CD14-positive monocyte (primary cell): ENCODE measurements at regions not wholly inside any gene's neighbourhood (a gene's known extent, or its start where the extent isn't known, plus 50 kb on each side); places are given as distances from the start of the nearest gene placed in this dataset.

Experiments used
- DNase-seq, 3 donors: peaks; one replicate each; pipeline ENCODE4 v3.0.0-alpha.2; 2011 to 2022
- H2AFZ ChIP-seq: 2 replicates; pipeline ENCODE4 v1.6.0; 2012; ENCODE audit warnings: mild to moderate bottlenecking, low read depth, low read length, inconsistent platforms; ENCODE audit not compliant: insufficient read depth, poor library complexity, severe bottlenecking
- H3K27ac ChIP-seq, 2 donors: 1 replicate in 1 of 2; 2 replicates in 1 of 2; pipeline ENCODE4 v1.5.1; 2012 to 2013; ENCODE audit warnings: low read length in 2 of 2, control low read depth in 1 of 2, inconsistent platforms in 1 of 2, low read depth in 1 of 2, mild to moderate bottlenecking in 1 of 2
- H3K27me3 ChIP-seq, 2 donors: one replicate each; pipeline versions ENCODE4 v1.6.0 to v1.6.1; 2011 to 2013; ENCODE audit warnings: low read length in 2 of 2; ENCODE audit not compliant: control insufficient read depth in 2 of 2, insufficient read depth in 2 of 2
- H3K36me3 ChIP-seq, 2 donors: replicated peaks in 1 of 2; 1 replicate in 1 of 2; 2 replicates in 1 of 2; pipeline versions ENCODE4 v1.5.1 to v1.6.1; 2012 to 2013; ENCODE audit warnings: low read length in 2 of 2, control low read depth in 1 of 2, inconsistent platforms in 1 of 2, mild to moderate bottlenecking in 1 of 2; ENCODE audit not compliant: insufficient read depth in 2 of 2, control insufficient read depth in 1 of 2
- H3K4me1 ChIP-seq, 2 donors: 1 replicate in 1 of 2; 2 replicates in 1 of 2; pipeline versions ENCODE4 v1.5.1 to v1.6.1; 2012 to 2013; ENCODE audit warnings: low read length in 2 of 2, control low read depth in 1 of 2, inconsistent platforms in 1 of 2, mild to moderate bottlenecking in 1 of 2, moderate library complexity in 1 of 2; ENCODE audit not compliant: insufficient read depth in 2 of 2, control insufficient read depth in 1 of 2
- H3K4me2 ChIP-seq: replicated peaks from 2 replicates; pipeline ENCODE3; 2012; ENCODE audit warnings: low read length, moderate library complexity, mild to moderate bottlenecking; ENCODE audit not compliant: poor library complexity, severe bottlenecking; ENCODE audit errors: extremely low read depth
- H3K4me3 ChIP-seq, 3 experiments: fragments of 200-600 bp in 1 of 3; sonication (generic) in 1 of 3; replicated peaks in 1 of 3; 1 replicate in 2 of 3; 2 replicates in 1 of 3; pipeline ENCODE4 v1.5.1; 2011 to 2013; ENCODE audit warnings: low read length in 3 of 3, mild to moderate bottlenecking in 3 of 3, control low read depth in 2 of 3, low read depth in 2 of 3, inconsistent platforms in 1 of 3, moderate library complexity in 1 of 3
- H3K79me2 ChIP-seq: 2 replicates; pipeline ENCODE4 v1.6.0; 2012; ENCODE audit warnings: mild to moderate bottlenecking, control low read depth, inconsistent platforms, low read length, moderate library complexity; ENCODE audit not compliant: insufficient read depth
- H3K9ac ChIP-seq: 2 replicates; pipeline ENCODE4 v1.6.0; 2017; ENCODE audit warnings: low read length, mild to moderate bottlenecking; ENCODE audit not compliant: insufficient read depth, poor library complexity, severe bottlenecking
- H3K9me3 ChIP-seq, 2 donors: replicated peaks in 1 of 2; 1 replicate in 1 of 2; 2 replicates in 1 of 2; pipeline versions ENCODE4 v1.5.1 to v1.6.1; 2012 to 2013; ENCODE audit warnings: low read length in 2 of 2, control low read depth in 1 of 2; ENCODE audit not compliant: control insufficient read depth in 1 of 2, insufficient read depth in 1 of 2
- H4K20me1 ChIP-seq: 2 replicates; pipeline ENCODE4 v1.6.0; 2012; ENCODE audit warnings: mild to moderate bottlenecking, low read length, control low read depth, moderate library complexity; ENCODE audit not compliant: insufficient read depth
- H3K27ac Mint-ChIP-seq, 7 donors: one replicate each; pipeline ENCODE4 v1.8.0; 2020; ENCODE audit warnings: mild to moderate bottlenecking in 7 of 7, mixed read lengths in 7 of 7, moderate library complexity in 6 of 7, inconsistent platforms in 2 of 7
- H3K27me3 Mint-ChIP-seq, 3 donors: one replicate each; pipeline ENCODE4 v1.8.0; 2021 to 2022; ENCODE audit warnings: low read depth in 3 of 3, mild to moderate bottlenecking in 3 of 3, mixed read lengths in 3 of 3, moderate library complexity in 3 of 3, inconsistent platforms in 1 of 3
- H3K36me3 Mint-ChIP-seq, 2 donors: one replicate each; pipeline ENCODE4 v1.8.0; 2020; ENCODE audit warnings: mixed read lengths in 2 of 2, inconsistent platforms in 1 of 2, mild to moderate bottlenecking in 1 of 2
- H3K4me1 Mint-ChIP-seq: one replicate; pipeline ENCODE4 v1.8.0; 2020; ENCODE audit warnings: mild to moderate bottlenecking, mixed read lengths
- H3K4me3 Mint-ChIP-seq, 2 donors: one replicate each; pipeline ENCODE4 v1.8.0; 2020; ENCODE audit warnings: mild to moderate bottlenecking in 2 of 2, mixed read lengths in 2 of 2, moderate library complexity in 1 of 2
- H3K9me3 Mint-ChIP-seq, 7 donors: one replicate each; pipeline ENCODE4 v1.8.0; 2020 to 2022; ENCODE audit warnings: mixed read lengths in 7 of 7, mild to moderate bottlenecking in 6 of 7, moderate library complexity in 6 of 7, inconsistent platforms in 2 of 7
- CTCF ChIP-seq: fragments of 200-600 bp; IDR thresholded peaks from one replicate; pipeline ENCODE4 v1.8.0; 2022; ENCODE audit warnings: antibody characterized with exemption, mild to moderate bottlenecking
- WGBS: methylation state at CpG from one replicate; pipeline ENCODE4 v1.1.5; 2013; ENCODE audit warnings: missing lambda C conversion rate; ENCODE audit not compliant: insufficient coverage; 5-methylcytosine and 5-hydroxymethylcytosine counted together
- intact Hi-C, 2 donors: fragments of 100-400 bp; cut with micrococcal nuclease; formaldehyde crosslinking; loops; one replicate each; pipeline versions ENCODE4 v1.15.0 to v1.15.1; 2023

GRCh38 chr4:170526471-170526870 is 436.7 kb upstream of the AADAT start:
- no peaks in the 10 kb centered on the region for H3K27me3 ChIP-seq
- no CpG with 5 or more reads among the region's 1 CpG for WGBS
- Mint-ChIP-seq H3K27me3 (no peaks in the 10 kb centered on the region), H3K4me1 (no peaks in the 10 kb centered on the region), H3K27ac (no peak overlapping the region), H3K36me3 (no peaks in the 10 kb centered on the region), H3K4me3 (no peak overlapping the region), H3K9me3 (peaks cover 0 to 3% (median 0%) of the 10 kb centered on the region in 7 donors)
- H2AFZ ChIP-seq: no peak overlapping the region
- H3K27ac ChIP-seq: no peak overlapping the region
- DNase-seq: no peak
- peaks cover 0 to 3% of the 10 kb centered on the region in 2 donors for H3K9me3 ChIP-seq
- no peak for TF ChIP-seq CTCF
- H3K4me2 ChIP-seq: no peak overlapping the region
- no peak overlapping the region for H3K4me3 ChIP-seq
- intact Hi-C loops: no loop called here
- no peaks in the 10 kb centered on the region for H3K79me2 ChIP-seq
- H3K9ac ChIP-seq: no peak overlapping the region
- H3K4me1 ChIP-seq: no peaks in the 10 kb centered on the region
- no peaks in the 10 kb centered on the region for H4K20me1 ChIP-seq
- no peaks in the 10 kb centered on the region for H3K36me3 ChIP-seq

GRCh38 chr4:170522427-170522970 is 432.7 kb upstream of the AADAT start:
- Mint-ChIP-seq H3K27ac (no peak overlapping the region), H3K27me3 (no peaks in the 10 kb centered on the region), H3K36me3 (no peaks in the 10 kb centered on the region), H3K4me1 (no peaks in the 10 kb centered on the region), H3K4me3 (no peak overlapping the region), H3K9me3 (peaks cover 0 to 10% (median 0%) of the 10 kb centered on the region in 7 donors)
- Histone ChIP-seq H3K27ac (no peak overlapping the region), H3K4me3 (no peak overlapping the region), H3K4me1 (no peaks in the 10 kb centered on the region), H3K27me3 (no peaks in the 10 kb centered on the region), H3K9ac (no peak overlapping the region), H3K9me3 (peaks cover 0 to 3% of the 10 kb centered on the region in 2 donors), H3K36me3 (no peaks in the 10 kb centered on the region), H3K4me2 (no peak overlapping the region), H3K79me2 (no peaks in the 10 kb centered on the region), H2AFZ (no peak overlapping the region), H4K20me1 (no peaks in the 10 kb centered on the region)
- WGBS: 86% methylated on average over 3 of the region's 5 CpGs
- TF ChIP-seq CTCF: no peak
- DNase-seq: no peak
- intact Hi-C loops: no loop called here
